ENCODE measurements at regions not wholly inside any gene's neighbourhood (a gene's known extent, or its start where the extent isn't known, plus 50 kb on each side); places are given as distances from the start of the nearest gene placed in this dataset.

DNA sequence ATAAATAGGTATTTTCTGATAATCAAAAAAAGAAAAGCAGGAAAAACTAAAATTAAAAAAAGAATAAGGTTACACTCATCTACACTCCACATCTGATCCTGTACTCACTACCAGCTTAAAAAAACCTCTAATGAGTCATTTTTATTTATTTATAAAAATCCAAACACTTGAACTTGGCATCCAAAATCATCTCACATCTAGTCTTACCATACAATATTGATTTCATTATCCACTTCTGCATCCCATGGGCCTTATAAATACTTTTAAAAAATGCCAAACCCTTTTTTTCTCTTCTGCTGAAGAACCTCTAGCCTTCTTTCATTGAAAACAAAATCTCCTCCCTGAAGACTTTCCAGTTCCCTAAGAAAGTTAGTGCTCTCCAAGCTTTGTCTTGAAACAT, 109.7 kb downstream of the TMTC3 start:
- DNase-seq (ENCODE audit: low spot score in 2 of 2) = no peak
- Histone ChIP-seq H3K9me3 (no peaks in the 10 kb centered on the region), H3K27me3 (ENCODE audit: low read depth) (no peaks in the 10 kb centered on the region)

DNA sequence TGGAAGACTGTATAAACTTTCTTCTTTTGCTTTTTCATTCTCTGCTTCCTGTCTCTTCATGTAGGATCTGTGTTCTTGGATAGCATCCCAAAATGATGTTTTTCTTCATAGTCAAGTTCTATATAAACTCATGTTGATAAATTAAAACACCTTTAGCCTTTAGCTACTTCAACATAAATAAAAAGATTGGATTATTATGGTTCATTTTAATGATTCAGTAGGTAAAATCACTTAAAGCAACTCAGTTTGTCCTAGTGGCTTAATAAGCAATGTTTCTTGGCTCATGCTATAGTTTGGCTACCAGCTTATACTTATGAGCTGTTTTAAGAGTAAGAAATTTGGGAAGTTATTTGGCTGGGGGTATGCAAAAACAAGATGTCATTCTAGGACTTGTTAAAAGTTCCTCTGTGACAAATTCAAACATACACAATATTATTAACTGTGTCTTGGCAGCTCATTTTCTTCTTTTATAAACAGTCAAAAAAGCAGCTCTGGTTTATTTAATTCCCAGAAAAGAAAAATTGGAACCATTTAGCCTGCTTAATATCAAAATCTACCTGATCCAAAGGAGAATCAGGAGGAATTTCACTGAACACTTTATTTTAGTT, 111.4 kb downstream of the TMTC3 start:
- no peaks in the 10 kb centered on the region for H3K36me3 ChIP-seq (replicated peaks)
- in situ Hi-C loops (cut with MboI; ENCODE audit: low sequenced_read_pairs) = no loop called here
- H3K9me3 ChIP-seq = no peaks in the 10 kb centered on the region
- DNase-seq (ENCODE audit: low spot score in 2 of 2) = no peak
- peaks cover 2% of the 10 kb centered on the region for H3K4me1 ChIP-seq
- no peak overlapping the region for H3K4me3 ChIP-seq
- H3K27me3 ChIP-seq (ENCODE audit: low read depth) = no peaks in the 10 kb centered on the region

More for the DNA sequence above, 109.7 kb downstream of the TMTC3 start:
- H3K4me3 ChIP-seq = no peak overlapping the region
- peaks cover 9% of the 10 kb centered on the region for H3K4me1 ChIP-seq
- no peaks in the 10 kb centered on the region for H3K36me3 ChIP-seq (replicated peaks)
- in situ Hi-C loops (cut with MboI; ENCODE audit: low sequenced_read_pairs) = no loop called here

DNA sequence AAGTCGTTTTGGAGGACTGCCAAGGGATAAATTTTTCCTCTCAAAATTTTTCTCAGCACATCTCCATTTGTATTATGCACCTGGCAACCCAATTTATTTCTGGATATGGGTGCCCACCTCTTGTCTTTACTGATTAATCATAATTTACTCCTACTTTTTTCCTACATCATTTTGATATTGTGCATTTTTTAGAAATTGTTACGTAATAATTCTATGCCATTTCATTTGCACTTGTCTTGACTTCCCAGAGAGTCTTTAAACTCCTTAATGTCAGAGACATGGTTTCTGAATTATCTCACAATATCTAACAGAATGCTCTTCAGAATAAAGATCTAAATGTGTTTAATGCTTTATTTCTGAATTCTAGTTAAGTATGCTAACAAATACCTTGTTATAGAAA, 113.1 kb downstream of the TMTC3 start:
- no peaks in the 10 kb centered on the region for H3K4me1 ChIP-seq
- H3K27me3 ChIP-seq (ENCODE audit: low read depth) = no peaks in the 10 kb centered on the region
- no peak overlapping the region for H3K4me3 ChIP-seq
- no peaks in the 10 kb centered on the region for H3K9me3 ChIP-seq
- no peaks in the 10 kb centered on the region for H3K36me3 ChIP-seq (replicated peaks)
- no peak for DNase-seq (ENCODE audit: low spot score in 2 of 2)
- in situ Hi-C loops (cut with MboI; ENCODE audit: low sequenced_read_pairs) = no loop called here

DNA sequence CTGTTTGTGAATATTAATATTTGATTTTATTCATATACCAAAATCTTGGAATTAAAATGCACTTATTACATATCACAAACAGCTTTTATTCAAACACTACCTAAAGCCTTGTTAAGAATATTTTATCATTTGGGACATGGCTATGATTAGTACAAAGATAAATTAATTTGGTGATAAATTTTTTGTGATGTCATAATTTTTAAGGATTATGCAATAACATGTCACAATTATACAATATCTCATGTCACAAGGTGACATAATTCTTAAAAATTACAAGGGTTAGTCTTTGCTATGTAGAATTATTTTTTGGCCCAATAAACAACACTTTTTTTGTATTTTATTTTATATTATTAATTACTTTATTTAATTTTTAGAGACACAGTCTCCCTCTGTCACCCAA, 113.7 kb downstream of the TMTC3 start:
- no peak for DNase-seq (ENCODE audit: low spot score in 2 of 2)
- in situ Hi-C loops (cut with MboI; ENCODE audit: low sequenced_read_pairs) = no loop called here
- Histone ChIP-seq H3K4me3 (no peak overlapping the region), H3K36me3 (replicated peaks) (no peaks in the 10 kb centered on the region), H3K27me3 (ENCODE audit: low read depth) (no peaks in the 10 kb centered on the region), H3K9me3 (no peaks in the 10 kb centered on the region), H3K4me1 (no peaks in the 10 kb centered on the region)

DNA sequence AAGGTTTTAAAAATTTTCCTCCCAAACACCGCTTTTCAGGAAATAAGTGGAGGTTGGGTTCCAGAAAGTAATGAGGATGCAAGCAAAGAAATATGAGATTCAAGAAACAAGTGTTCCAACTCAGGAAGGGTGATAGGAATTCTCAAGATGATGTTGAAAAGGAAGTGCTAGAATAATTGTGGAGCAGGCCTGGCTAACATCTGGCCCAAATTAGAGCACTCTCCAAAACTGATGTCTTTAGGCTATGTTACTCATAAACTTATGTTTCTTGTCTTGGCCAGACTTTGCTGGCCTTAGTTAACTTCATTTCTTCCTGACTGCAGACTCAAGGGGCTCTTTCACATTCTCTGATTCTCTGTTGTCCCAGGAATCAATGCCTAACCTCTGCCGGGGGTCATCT, 116.3 kb downstream of the TMTC3 start:
- H3K4me1 ChIP-seq = no peaks in the 10 kb centered on the region
- no peaks in the 10 kb centered on the region for H3K36me3 ChIP-seq (replicated peaks)
- in situ Hi-C loops (cut with MboI; ENCODE audit: low sequenced_read_pairs) = no loop called here
- H3K27me3 ChIP-seq (ENCODE audit: low read depth) = no peaks in the 10 kb centered on the region
- no peak overlapping the region for H3K4me3 ChIP-seq
- no peaks in the 10 kb centered on the region for H3K9me3 ChIP-seq
- no peak for DNase-seq (ENCODE audit: low spot score in 2 of 2)

DNA sequence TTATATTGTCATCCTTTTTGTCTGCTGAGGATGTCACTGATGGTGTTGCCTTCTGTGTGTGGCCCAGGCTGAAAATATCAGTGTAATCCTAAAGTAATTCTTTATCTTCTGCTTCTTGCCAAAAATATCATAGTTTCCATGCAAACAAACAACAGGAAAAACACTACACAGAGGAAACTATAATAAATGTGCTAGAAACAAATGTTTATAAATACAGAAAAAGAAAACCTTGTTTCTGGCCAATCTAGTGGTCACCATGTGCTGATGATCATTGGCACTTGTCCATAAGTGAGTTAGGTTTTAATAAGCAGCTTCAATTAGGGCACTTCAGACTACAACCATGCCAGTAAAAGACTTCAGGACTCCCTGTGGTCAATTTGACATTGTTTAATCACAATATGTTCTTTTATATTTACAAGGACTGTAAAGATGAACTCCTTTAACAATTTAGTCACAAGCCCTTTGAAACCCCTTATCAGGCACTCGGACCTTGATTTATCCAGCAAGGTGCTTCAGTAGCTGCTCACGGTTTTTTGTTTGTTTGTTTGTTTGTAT, 124.8 kb downstream of the TMTC3 start:
- Histone ChIP-seq H3K36me3 (replicated peaks) (no peaks in the 10 kb centered on the region), H3K4me3 (no peak overlapping the region), H3K27me3 (ENCODE audit: low read depth) (no peaks in the 10 kb centered on the region), H3K4me1 (no peaks in the 10 kb centered on the region), H3K9me3 (no peaks in the 10 kb centered on the region)
- in situ Hi-C loops (cut with MboI; ENCODE audit: low sequenced_read_pairs) = no loop called here
- no peak for DNase-seq (ENCODE audit: low spot score in 2 of 2)

DNA sequence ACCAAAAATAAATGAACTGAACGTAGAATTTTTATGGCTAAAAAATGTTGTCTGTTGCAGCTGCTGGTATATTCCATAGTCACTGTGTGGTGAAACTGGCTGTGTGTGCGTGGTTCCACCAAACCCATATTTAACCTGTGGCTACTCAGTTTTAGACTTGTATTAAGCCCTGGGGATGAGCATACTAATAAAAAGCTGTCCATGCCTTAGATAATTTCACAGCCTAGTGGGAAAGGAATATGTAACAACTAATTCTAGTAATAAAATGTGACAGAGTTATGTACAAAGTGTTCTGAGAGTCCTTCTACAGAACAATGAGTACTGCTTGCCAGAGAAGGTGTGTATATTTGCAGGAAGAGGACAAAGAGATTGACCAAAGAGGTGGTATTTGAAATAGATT, 125.5 kb downstream of the TMTC3 start:
- no peaks in the 10 kb centered on the region for H3K4me1 ChIP-seq
- in situ Hi-C loops (cut with MboI; ENCODE audit: low sequenced_read_pairs) = no loop called here
- no peaks in the 10 kb centered on the region for H3K9me3 ChIP-seq
- H3K4me3 ChIP-seq = no peak overlapping the region
- no peaks in the 10 kb centered on the region for H3K27me3 ChIP-seq (ENCODE audit: low read depth)
- no peaks in the 10 kb centered on the region for H3K36me3 ChIP-seq (replicated peaks)
- no peak for DNase-seq (ENCODE audit: low spot score in 2 of 2)

DNA sequence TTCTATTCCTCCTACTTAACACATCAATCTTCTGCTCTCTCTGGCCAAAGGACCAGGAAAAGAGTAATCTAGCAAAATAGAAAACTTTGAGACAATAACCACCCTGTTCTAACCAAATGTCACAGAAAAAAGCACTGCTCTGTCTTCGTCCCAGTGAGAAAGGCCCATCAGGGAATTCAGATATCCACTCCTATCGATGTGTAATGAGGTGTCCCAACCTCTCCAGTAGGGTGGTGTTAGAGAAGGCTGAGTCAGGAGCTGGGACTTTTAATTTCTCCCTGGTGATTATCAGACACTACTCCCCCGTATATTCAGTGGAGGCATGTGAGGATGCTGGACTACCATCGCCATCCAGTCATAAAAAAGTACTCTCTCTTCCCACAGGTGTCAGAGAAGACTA, 130.3 kb downstream of the TMTC3 start:
- no peaks in the 10 kb centered on the region for H3K27me3 ChIP-seq (ENCODE audit: low read depth)
- H3K4me3 ChIP-seq = no peak overlapping the region
- no peaks in the 10 kb centered on the region for H3K36me3 ChIP-seq (replicated peaks)
- DNase-seq (ENCODE audit: low spot score in 2 of 2) = no peak
- in situ Hi-C loops (cut with MboI; ENCODE audit: low sequenced_read_pairs) = no loop called here
- H3K4me1 ChIP-seq = no peaks in the 10 kb centered on the region
- no peaks in the 10 kb centered on the region for H3K9me3 ChIP-seq

DNA sequence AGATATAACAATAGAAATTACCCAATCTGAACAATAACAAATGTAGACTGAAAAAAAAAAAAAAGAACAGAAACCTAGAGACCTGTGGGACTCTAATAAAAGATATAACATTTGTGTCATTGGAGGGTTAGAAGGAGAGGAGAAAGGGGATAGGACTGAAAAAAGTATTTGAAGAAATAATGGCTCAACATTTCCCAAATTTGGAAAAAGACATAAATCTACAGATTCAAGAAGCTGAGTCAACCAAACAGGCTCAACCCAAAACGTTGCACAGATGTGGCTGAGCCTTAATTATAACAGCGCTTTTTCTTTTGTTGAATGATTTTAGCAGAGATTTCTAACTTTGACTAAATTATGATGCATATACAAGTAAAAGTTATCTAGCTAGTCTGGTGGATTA, 131.3 kb downstream of the TMTC3 start:
- Histone ChIP-seq H3K9me3 (no peaks in the 10 kb centered on the region), H3K4me1 (no peaks in the 10 kb centered on the region), H3K4me3 (no peak overlapping the region), H3K36me3 (replicated peaks) (no peaks in the 10 kb centered on the region), H3K27me3 (ENCODE audit: low read depth) (no peaks in the 10 kb centered on the region)
- in situ Hi-C loops (cut with MboI; ENCODE audit: low sequenced_read_pairs) = no loop called here
- no peak for DNase-seq (ENCODE audit: low spot score in 2 of 2)

DNA sequence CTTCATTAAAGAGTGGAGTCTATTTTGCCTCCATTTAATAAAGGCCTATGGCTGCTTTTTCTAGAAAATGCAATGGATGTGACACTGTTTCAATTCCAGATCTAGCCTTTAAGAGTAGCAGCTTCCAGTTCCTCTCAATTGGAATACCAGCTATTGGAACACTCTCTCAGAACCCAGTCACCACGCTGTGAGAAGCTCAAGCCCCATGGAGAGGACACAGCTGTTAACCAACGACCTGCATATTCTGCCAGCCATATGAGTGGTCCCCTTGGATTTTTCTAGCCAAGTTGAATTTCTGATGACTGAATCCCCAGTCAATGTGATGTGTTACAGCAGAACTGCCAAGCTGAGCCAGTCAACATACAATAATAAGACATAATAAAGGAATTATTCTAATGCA, 131.8 kb downstream of the TMTC3 start:
- H3K36me3 ChIP-seq (replicated peaks) = no peaks in the 10 kb centered on the region
- in situ Hi-C loops (cut with MboI; ENCODE audit: low sequenced_read_pairs) = no loop called here
- no peak overlapping the region for H3K4me3 ChIP-seq
- no peaks in the 10 kb centered on the region for H3K27me3 ChIP-seq (ENCODE audit: low read depth)
- no peaks in the 10 kb centered on the region for H3K4me1 ChIP-seq
- H3K9me3 ChIP-seq = no peaks in the 10 kb centered on the region
- DNase-seq (ENCODE audit: low spot score in 2 of 2) = no peak

DNA sequence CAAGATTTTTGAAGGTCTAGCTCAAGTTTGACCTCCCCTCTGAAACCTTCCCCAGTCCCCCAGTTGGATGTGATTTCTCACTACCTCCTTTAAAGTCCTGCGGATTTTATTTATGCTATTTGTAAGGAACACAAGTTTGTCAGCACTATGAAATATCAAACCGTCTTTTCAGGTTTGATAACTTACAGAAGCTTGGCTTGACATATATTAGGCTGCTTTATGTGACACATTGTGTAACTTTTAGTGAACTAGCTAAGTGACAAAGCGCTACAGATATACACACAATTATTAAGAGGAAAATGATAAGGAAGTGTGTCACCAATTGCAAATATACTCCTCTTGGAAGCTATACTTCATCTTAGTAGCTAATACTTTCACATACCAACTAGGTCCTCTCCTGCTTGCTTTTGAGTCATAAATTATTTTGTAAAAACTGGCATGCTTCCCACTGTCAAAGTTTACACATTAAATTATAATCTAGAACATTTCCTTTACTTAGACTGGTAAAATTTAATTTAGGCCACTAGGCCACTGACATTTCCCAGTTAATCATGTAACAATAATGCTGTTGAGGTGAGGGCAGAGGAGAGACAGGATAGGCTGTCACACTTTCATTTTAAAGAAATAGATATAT, 149.5 kb downstream of the TMTC3 start:
- Histone ChIP-seq H3K4me3 (no peak overlapping the region), H3K36me3 (replicated peaks) (no peaks in the 10 kb centered on the region), H3K4me1 (no peaks in the 10 kb centered on the region), H3K27me3 (ENCODE audit: low read depth) (no peaks in the 10 kb centered on the region), H3K9me3 (no peaks in the 10 kb centered on the region)
- in situ Hi-C loops (cut with MboI; ENCODE audit: low sequenced_read_pairs) = no loop called here
- no peak for DNase-seq (ENCODE audit: low spot score in 2 of 2)

DNA sequence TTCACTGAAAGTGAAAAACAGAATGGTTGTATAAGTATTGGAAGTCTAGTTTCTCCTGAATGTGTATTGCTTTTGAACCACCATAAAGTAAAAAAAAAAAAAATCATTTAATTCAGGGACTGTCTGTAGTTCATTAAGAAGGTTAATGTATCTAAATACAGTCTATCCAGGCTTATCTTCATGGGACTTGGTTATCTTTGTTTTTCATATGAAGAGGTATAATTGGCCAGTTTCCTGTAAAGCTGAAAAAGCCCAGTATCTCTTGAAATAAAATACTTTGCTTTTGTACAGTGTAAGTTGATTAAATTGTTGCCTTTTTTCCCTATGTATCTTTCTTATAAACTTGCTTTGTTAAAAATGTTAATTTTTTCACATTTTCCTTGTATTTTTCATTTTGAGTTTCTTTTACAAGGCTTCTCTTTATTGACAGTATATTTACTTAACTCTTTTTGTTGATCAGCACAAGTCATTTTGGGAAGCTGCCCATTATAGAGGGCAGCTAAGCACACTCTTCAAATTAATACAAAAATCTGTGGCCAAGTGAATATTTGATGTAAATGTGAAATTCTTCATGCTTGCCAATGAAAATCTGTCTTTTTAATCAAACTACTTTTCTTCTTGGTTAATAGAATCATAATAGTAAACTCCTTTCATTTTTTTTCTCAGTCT, 156.0 kb downstream of the TMTC3 start:
- no peak for DNase-seq (ENCODE audit: low spot score in 2 of 2)
- Histone ChIP-seq H3K4me1 (no peaks in the 10 kb centered on the region), H3K36me3 (replicated peaks) (no peaks in the 10 kb centered on the region), H3K4me3 (no peak overlapping the region), H3K9me3 (no peaks in the 10 kb centered on the region), H3K27me3 (ENCODE audit: low read depth) (no peaks in the 10 kb centered on the region)
- in situ Hi-C loops (cut with MboI; ENCODE audit: low sequenced_read_pairs) = no loop called here

DNA sequence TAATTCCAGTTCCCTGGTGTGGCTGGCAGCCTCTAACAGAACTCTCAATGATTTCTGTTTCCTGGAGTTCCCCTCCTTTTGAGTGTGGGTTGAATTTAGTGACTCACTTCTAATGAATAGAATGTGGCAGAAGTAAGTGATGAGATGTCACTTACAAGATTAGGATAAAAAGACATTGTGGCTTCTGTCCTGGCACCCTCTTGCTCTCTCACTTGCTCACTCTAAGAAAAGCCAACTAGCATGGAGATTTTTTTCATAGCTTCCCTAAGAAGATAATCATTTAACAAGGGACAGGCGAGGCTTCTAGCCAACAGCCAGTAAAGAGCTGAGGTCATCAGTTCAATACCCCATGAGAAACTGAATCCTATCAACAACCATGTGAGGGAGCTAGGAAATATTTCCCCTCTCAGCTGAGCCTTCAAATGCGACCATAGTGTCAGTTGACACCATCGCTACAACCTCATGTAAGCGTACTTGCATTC, 156.7 kb downstream of the TMTC3 start:
- DNase-seq (ENCODE audit: low spot score in 2 of 2) = no peak

DNA sequence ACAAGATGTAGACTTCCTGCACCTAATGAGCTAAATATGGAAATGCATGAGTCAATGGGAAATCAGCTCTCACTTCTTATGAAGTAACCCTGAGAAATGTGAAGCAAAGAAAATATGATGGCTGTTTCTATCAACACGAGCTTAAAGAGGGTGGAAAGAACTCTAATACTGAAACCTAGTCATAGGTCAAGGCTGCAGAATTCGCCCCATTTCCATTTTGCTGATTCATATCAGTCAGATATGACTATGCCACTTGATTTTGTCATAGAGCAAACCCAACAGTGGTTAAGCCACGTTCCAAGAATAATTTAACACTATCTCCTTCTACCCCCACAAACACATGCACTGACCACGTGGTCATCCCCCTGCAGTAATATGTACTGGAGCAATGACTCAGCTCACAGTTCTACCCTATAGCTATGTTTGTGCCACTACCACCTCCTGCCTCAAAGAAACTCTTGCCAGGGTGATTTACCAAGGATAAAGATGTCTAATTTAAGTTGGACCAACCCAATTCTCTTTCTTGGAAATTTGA, 157.5 kb downstream of the TMTC3 start:
- Histone ChIP-seq H3K36me3 (replicated peaks) (no peaks in the 10 kb centered on the region), H3K4me1 (no peaks in the 10 kb centered on the region), H3K27me3 (ENCODE audit: low read depth) (no peaks in the 10 kb centered on the region), H3K9me3 (no peaks in the 10 kb centered on the region), H3K4me3 (no peak overlapping the region)
- DNase-seq (ENCODE audit: low spot score in 2 of 2) = no peak
- in situ Hi-C loops (cut with MboI; ENCODE audit: low sequenced_read_pairs) = no loop called here

More for the DNA sequence above, 156.7 kb downstream of the TMTC3 start:
- no peaks in the 10 kb centered on the region for H3K36me3 ChIP-seq (replicated peaks)
- H3K4me3 ChIP-seq = no peak overlapping the region
- H3K4me1 ChIP-seq = no peaks in the 10 kb centered on the region
- in situ Hi-C loops (cut with MboI; ENCODE audit: low sequenced_read_pairs) = no loop called here
- no peaks in the 10 kb centered on the region for H3K9me3 ChIP-seq
- H3K27me3 ChIP-seq (ENCODE audit: low read depth) = no peaks in the 10 kb centered on the region

Data from HAP-1 (cell line).